ENCODE measurements at regions not wholly inside any gene's neighbourhood (a gene's known extent, or its start where the extent isn't known, plus 50 kb on each side); places are given as distances from the start of the nearest gene placed in this dataset.

DNA sequence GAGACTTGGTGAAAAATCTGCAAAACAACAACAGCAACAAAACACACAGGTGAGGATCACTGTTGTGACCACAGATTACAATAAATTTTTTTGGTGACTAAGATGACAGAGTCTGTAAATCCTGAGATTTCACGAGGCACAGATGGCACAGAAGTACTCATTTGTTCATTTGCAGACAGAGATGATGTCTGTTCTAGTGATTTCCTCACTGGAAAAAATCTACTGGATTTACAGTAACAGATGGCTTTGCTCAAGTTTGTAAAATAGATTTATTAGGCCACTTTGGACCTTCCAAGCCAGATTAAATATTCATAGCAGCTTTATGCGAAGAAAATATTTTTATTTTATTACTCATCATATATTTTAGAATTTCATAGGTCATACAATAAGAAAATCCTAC lies 113.5 kb upstream of the IL6 start:
- ChIA-PET CTCF (interaction anchor here (1.3 kb wide), 1 partner anchor 111 kb away, joined by 3 read pairs; no protein-coding TSS in a partner anchor), POLR2A (no interaction called here)
- no peak overlapping the region for H3K4me3 Mint-ChIP-seq
- TF ChIP-seq, protein P1, sequence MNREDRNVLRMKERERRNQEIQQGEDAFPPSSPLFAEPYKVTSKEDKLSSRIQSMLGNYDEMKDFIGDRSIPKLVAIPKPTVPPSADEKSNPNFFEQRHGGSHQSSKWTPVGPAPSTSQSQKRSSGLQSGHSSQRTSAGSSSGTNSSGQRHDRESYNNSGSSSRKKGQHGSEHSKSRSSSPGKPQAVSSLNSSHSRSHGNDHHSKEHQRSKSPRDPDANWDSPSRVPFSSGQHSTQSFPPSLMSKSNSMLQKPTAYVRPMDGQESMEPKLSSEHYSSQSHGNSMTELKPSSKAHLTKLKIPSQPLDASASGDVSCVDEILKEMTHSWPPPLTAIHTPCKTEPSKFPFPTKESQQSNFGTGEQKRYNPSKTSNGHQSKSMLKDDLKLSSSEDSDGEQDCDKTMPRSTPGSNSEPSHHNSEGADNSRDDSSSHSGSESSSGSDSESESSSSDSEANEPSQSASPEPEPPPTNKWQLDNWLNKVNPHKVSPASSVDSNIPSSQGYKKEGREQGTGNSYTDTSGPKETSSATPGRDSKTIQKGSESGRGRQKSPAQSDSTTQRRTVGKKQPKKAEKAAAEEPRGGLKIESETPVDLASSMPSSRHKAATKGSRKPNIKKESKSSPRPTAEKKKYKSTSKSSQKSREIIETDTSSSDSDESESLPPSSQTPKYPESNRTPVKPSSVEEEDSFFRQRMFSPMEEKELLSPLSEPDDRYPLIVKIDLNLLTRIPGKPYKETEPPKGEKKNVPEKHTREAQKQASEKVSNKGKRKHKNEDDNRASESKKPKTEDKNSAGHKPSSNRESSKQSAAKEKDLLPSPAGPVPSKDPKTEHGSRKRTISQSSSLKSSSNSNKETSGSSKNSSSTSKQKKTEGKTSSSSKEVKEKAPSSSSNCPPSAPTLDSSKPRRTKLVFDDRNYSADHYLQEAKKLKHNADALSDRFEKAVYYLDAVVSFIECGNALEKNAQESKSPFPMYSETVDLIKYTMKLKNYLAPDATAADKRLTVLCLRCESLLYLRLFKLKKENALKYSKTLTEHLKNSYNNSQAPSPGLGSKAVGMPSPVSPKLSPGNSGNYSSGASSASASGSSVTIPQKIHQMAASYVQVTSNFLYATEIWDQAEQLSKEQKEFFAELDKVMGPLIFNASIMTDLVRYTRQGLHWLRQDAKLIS (CRISPR knock-in tag; IDR thresholded peaks at IDR 0.05; ENCODE audit: borderline replicate concordance), result no peak
- no peak for TF ChIP-seq MLX (CRISPR knock-in tag; IDR thresholded peaks at IDR 0.05)
- no peak for TF ChIP-seq ZNF232 (CRISPR knock-in tag; IDR thresholded peaks at IDR 0.05)
- TF ChIP-seq ETV6 (CRISPR knock-in tag; IDR thresholded peaks at IDR 0.05), result no peak
- no peak for TF ChIP-seq PRRX2 (CRISPR knock-in tag; IDR thresholded peaks at IDR 0.05)
- no peak for TF ChIP-seq IRF2 (CRISPR knock-in tag; IDR thresholded peaks at IDR 0.05; ENCODE audit: borderline replicate concordance, low read depth)
- no peak for TF ChIP-seq JAZF1 (CRISPR knock-in tag; IDR thresholded peaks at IDR 0.05)
- TF ChIP-seq, protein P2, sequence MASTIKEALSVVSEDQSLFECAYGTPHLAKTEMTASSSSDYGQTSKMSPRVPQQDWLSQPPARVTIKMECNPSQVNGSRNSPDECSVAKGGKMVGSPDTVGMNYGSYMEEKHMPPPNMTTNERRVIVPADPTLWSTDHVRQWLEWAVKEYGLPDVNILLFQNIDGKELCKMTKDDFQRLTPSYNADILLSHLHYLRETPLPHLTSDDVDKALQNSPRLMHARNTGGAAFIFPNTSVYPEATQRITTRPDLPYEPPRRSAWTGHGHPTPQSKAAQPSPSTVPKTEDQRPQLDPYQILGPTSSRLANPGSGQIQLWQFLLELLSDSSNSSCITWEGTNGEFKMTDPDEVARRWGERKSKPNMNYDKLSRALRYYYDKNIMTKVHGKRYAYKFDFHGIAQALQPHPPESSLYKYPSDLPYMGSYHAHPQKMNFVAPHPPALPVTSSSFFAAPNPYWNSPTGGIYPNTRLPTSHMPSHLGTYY (CRISPR knock-in tag; IDR thresholded peaks at IDR 0.05), result no peak
- H3K4me1 Mint-ChIP-seq, result peaks cover 13% of the 10 kb centered on the region
- H3K27me3 Mint-ChIP-seq (ENCODE audit: low read depth), result no peaks in the 10 kb centered on the region; the same call in 1 of the 2 replicates
- H3K9me3 Mint-ChIP-seq, result peaks cover 26% of the 10 kb centered on the region
- no peak for ATAC-seq
- H3K27ac Mint-ChIP-seq, result no peak overlapping the region
- no peak for DNase-seq (ENCODE audit: low spot score)
- H3K36me3 Mint-ChIP-seq, result peaks cover 20% of the 10 kb centered on the region

DNA sequence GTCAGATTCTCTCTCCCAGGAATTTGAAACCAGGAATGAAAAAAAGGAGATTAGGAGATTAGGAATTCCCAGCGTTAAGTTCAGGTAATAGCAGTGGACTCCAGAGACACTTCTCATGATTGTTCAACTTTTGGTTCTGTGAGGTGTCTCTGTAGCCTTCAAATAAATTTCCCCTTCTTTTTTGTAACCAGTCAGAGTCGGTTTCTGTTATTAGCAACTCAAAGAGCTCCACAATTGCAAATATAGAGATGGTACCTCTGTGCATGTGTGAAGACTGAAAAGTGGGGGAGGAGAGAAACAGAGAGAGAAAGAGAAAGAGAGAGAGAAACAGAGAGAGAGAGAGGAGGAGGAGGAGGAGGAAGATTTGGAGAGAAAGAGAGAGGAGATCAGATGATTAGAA lies 112.8 kb upstream of the STEAP1B start:
- ATAC-seq, result no peak
- no peak for TF ChIP-seq GRHL2 (CRISPR knock-in tag; IDR thresholded peaks at IDR 0.05; ENCODE audit: insufficient replicate concordance, severe bottlenecking)
- peaks cover 13% of the 10 kb centered on the region for H3K4me1 Mint-ChIP-seq
- CTCF ChIA-PET, result interaction anchor here (1.3 kb wide), 1 partner anchor 111 kb away, joined by 3 read pairs; no protein-coding TSS in a partner anchor
- no peaks in the 10 kb centered on the region; the same call in 1 of the 2 replicates for H3K27me3 Mint-ChIP-seq (ENCODE audit: low read depth)
- peaks cover 13% of the 10 kb centered on the region for H3K36me3 Mint-ChIP-seq
- POLR2A ChIA-PET, result no interaction called here
- DNase-seq (ENCODE audit: low spot score), result no peak
- peaks cover 19% of the 10 kb centered on the region for H3K9me3 Mint-ChIP-seq
- H3K4me3 Mint-ChIP-seq, result no peak overlapping the region
- H3K27ac Mint-ChIP-seq, result no peak overlapping the region

GRCh38 chr7:22611758-22612079 lies 111.7 kb upstream of the STEAP1B start:
- H3K36me3 Mint-ChIP-seq, result peaks cover 3% of the 10 kb centered on the region
- CTCF ChIA-PET, result interaction anchor here (1.3 kb wide), 1 partner anchor 49 kb away, joined by 7 read pairs; no protein-coding TSS in a partner anchor
- no peak overlapping the region for H3K4me3 Mint-ChIP-seq
- POLR2A ChIA-PET, result no interaction called here
- no peak for DNase-seq (ENCODE audit: low spot score)
- TF ChIP-seq ZNF512 (CRISPR knock-in tag; IDR thresholded peaks at IDR 0.05; ENCODE audit: borderline replicate concordance) (no peak), CREB1 (CRISPR knock-in tag; IDR thresholded peaks at IDR 0.05) (no peak), HMGXB4 (CRISPR knock-in tag; IDR thresholded peaks at IDR 0.05) (no peak), NR2C2 (CRISPR knock-in tag; IDR thresholded peaks at IDR 0.05) (no peak), E2F5 (CRISPR knock-in tag; IDR thresholded peaks at IDR 0.05) (no peak), CREM (CRISPR knock-in tag; IDR thresholded peaks at IDR 0.05) (no peak)
- H3K9me3 Mint-ChIP-seq, result peaks cover 9% of the 10 kb centered on the region
- H3K27me3 Mint-ChIP-seq (ENCODE audit: low read depth), result no peaks in the 10 kb centered on the region; the same call in 1 of the 2 replicates
- H3K4me1 Mint-ChIP-seq, result peaks cover 13% of the 10 kb centered on the region
- no peak overlapping the region for H3K27ac Mint-ChIP-seq
- ATAC-seq, result no peak

Measured in WTC11 (cell line).